GM23248 (cell line): ENCODE measurements at regions not wholly inside any gene's neighbourhood (a gene's known extent, or its start where the extent isn't known, plus 50 kb on each side); places are given as distances from the start of the nearest gene placed in this dataset.
"Not testable (repeated sequence)": the region's sequence is repeated elsewhere in the genome, so short reads cannot be mapped to it uniquely, and the experiment has no call there.

Experiments
- DNase-seq: peaks from one replicate; pipeline ENCODE4 v3.0.0-alpha.2; 2015
- H2AFZ ChIP-seq: fragments of 200-600 bp; sonication (generic); 2 replicates; pipeline ENCODE4 v1.6.1; 2016; ENCODE audit warnings: antibody characterized with exemption
- H3F3A ChIP-seq: fragments of 200-600 bp; sonication (generic); 2 replicates; pipeline ENCODE4 v1.6.1; 2016; ENCODE audit warnings: mild to moderate bottlenecking, antibody characterized with exemption, mixed run types; ENCODE audit not compliant: insufficient read depth
- H3K27ac ChIP-seq: fragments of 200-600 bp; sonication (generic); 2 replicates; pipeline ENCODE4 v1.5.1; 2016; ENCODE audit warnings: mild to moderate bottlenecking
- H3K27me3 ChIP-seq: fragments of 200-600 bp; sonication (generic); replicated peaks from 2 replicates; pipeline ENCODE4 v1.6.1; 2016; ENCODE audit warnings: mild to moderate bottlenecking; ENCODE audit not compliant: insufficient read depth
- H3K36me3 ChIP-seq: fragments of 200-600 bp; sonication (generic); 2 replicates; pipeline ENCODE4 v1.6.1; 2016; ENCODE audit warnings: low read depth, mild to moderate bottlenecking
- H3K4me1 ChIP-seq: fragments of 200-600 bp; sonication (generic); 2 replicates; pipeline ENCODE4 v1.6.1; 2016; ENCODE audit warnings: mild to moderate bottlenecking; ENCODE audit not compliant: insufficient read depth
- H3K4me2 ChIP-seq: fragments of 200-600 bp; sonication (generic); one replicate; pipeline ENCODE4 v1.6.1; 2016; ENCODE audit warnings: mild to moderate bottlenecking; ENCODE audit not compliant: unreplicated experiment
- H3K4me3 ChIP-seq: fragments of 200-600 bp; sonication (generic); 2 replicates; pipeline ENCODE4 v1.5.1; 2016; ENCODE audit warnings: mild to moderate bottlenecking
- H3K79me2 ChIP-seq: fragments of 200-600 bp; sonication (generic); 2 replicates; pipeline ENCODE4 v1.6.1; 2016; ENCODE audit warnings: mild to moderate bottlenecking; ENCODE audit not compliant: insufficient read depth
- H3K9ac ChIP-seq: fragments of 200-600 bp; sonication (generic); 2 replicates; pipeline ENCODE4 v1.6.1; 2016; ENCODE audit warnings: mild to moderate bottlenecking
- H3K9me2 ChIP-seq: fragments of 200-600 bp; sonication (generic); 2 replicates; pipeline ENCODE4 v1.6.1; 2016; ENCODE audit warnings: mixed run types, mild to moderate bottlenecking, moderate library complexity; ENCODE audit not compliant: insufficient read depth
- H3K9me3 ChIP-seq: fragments of 200-600 bp; sonication (generic); one replicate; pipeline ENCODE4 v1.6.1; 2017; ENCODE audit warnings: low read depth
- H4K20me1 ChIP-seq: fragments of 200-600 bp; sonication (generic); 2 replicates; pipeline ENCODE4 v1.6.0; 2016; ENCODE audit not compliant: insufficient read depth
- EZH2 ChIP-seq: fragments of 200-600 bp; sonication (generic); IDR thresholded peaks from 2 replicates; pipeline ENCODE4 v1.6.1; 2018; ENCODE audit warnings: antibody characterized with exemption, mild to moderate bottlenecking; ENCODE audit not compliant: insufficient read depth, poor library complexity, severe bottlenecking
- EZH2phosphoT487 ChIP-seq: fragments of 200-600 bp; sonication (generic); IDR thresholded peaks from 2 replicates; pipeline ENCODE4 v1.6.1; 2018; ENCODE audit warnings: antibody characterized with exemption, moderate library complexity, mild to moderate bottlenecking, low read depth; ENCODE audit not compliant: insufficient read depth
- WGBS, 2 experiments: methylation state at CpG; one replicate each; pipeline ENCODE4 v1.1.6; 2015 to 2017; ENCODE audit warnings: low lambda C conversion rate in 2 of 2, low coverage in 1 of 2; ENCODE audit errors: missing lambda C conversion rate in 2 of 2; 5-methylcytosine and 5-hydroxymethylcytosine counted together
- in situ Hi-C: fragments of 300-500 bp; cut with MboI; formaldehyde crosslinking; loops from 2 replicates; pipeline ENCODE4 v1.15.0; 2020

- H3K27ac ChIP-seq, H3K4me2 ChIP-seq, H3K4me3 ChIP-seq, H3K27me3 ChIP-seq, H3K9me2 ChIP-seq, H3F3A ChIP-seq, H3K9ac ChIP-seq, DNase-seq, H3K4me1 ChIP-seq, H4K20me1 ChIP-seq, H3K79me2 ChIP-seq, H3K36me3 ChIP-seq, H2AFZ ChIP-seq, H3K9me3 ChIP-seq, in situ Hi-C loops: not testable (repeated sequence)
- WGBS, 2 experiments: 20 to 25% methylated on average over 13 to 21 of the region's 21 CpGs
These were observed 84.7 kb upstream of the SFSWAP start for GRCh38 chr12:131625966-131626722.

- H3K79me2 ChIP-seq, H3K4me2 ChIP-seq, H3K9ac ChIP-seq, in situ Hi-C loops, H3K27ac ChIP-seq, H3K27me3 ChIP-seq, H3K4me1 ChIP-seq, H3K9me3 ChIP-seq, H3F3A ChIP-seq, DNase-seq, H4K20me1 ChIP-seq, H3K36me3 ChIP-seq, H3K9me2 ChIP-seq, H2AFZ ChIP-seq, H3K4me3 ChIP-seq: not testable (repeated sequence)
- 4 to 5% methylated on average over 4 to 29 of the region's 29 CpGs for WGBS, 2 experiments
These were observed 83.5 kb upstream of the SFSWAP start for GRCh38 chr12:131627151-131628022.

- no peak overlapping the region for H3K9ac ChIP-seq
These were observed 82.7 kb upstream of the SFSWAP start for GRCh38 chr12:131628023-131628740.

GRCh38 chr12:131628766-131629448 is 82.0 kb upstream of the SFSWAP start:
- Histone ChIP-seq H4K20me1 (no peaks in the 10 kb centered on the region), H3K9me2 (no peaks in the 10 kb centered on the region), H3K4me2 (no peak overlapping the region), H3K79me2 (no peaks in the 10 kb centered on the region), H2AFZ (no peak overlapping the region), H3K9me3 (no peaks in the 10 kb centered on the region), H3K4me1 (no peaks in the 10 kb centered on the region), H3K27me3 (no peaks in the 10 kb centered on the region), H3K4me3 (no peak overlapping the region), H3K9ac (no peak overlapping the region), H3K27ac (no peak overlapping the region), H3K36me3 (no peaks in the 10 kb centered on the region), H3F3A (no peaks in the 10 kb centered on the region)
- no peak for TF ChIP-seq EZH2phosphoT487
- TF ChIP-seq EZH2: no peak
- in situ Hi-C loops: no loop called here
- WGBS, 2 experiments: 66 to 67% methylated on average over 19 of the region's 19 CpGs
- no peak for DNase-seq

More at GRCh38 chr12:131628023-131628740, 82.7 kb upstream of the SFSWAP start:
- H3K27me3 ChIP-seq: no peaks in the 10 kb centered on the region
- no peaks in the 10 kb centered on the region for H3K9me3 ChIP-seq
- H3K4me3 ChIP-seq: no peak overlapping the region
- no peak overlapping the region for H2AFZ ChIP-seq
- H3K9me2 ChIP-seq: no peaks in the 10 kb centered on the region
- in situ Hi-C loops: no loop called here
- no peaks in the 10 kb centered on the region for H4K20me1 ChIP-seq
- H3K27ac ChIP-seq: no peak overlapping the region
- H3F3A ChIP-seq: no peaks in the 10 kb centered on the region
- 68% methylated on average over 18 to 20 of the region's 20 CpGs for WGBS, 2 experiments
- no peaks in the 10 kb centered on the region for H3K36me3 ChIP-seq
- TF ChIP-seq EZH2phosphoT487 (no peak), EZH2 (no peak)
- no peak for DNase-seq
- H3K79me2 ChIP-seq: no peaks in the 10 kb centered on the region
- no peaks in the 10 kb centered on the region for H3K4me1 ChIP-seq
- H3K4me2 ChIP-seq: no peak overlapping the region
